Spinal cord (tissue), 9 donors: ENCODE measurements at regions not wholly inside any gene's neighbourhood (a gene's known extent, or its start where the extent isn't known, plus 50 kb on each side); places are given as distances from the start of the nearest gene placed in this dataset.
"Not testable (repeated sequence)": the region's sequence is repeated elsewhere in the genome, so short reads cannot be mapped to it uniquely, and the experiment has no call there.

ENCODE experiments used
- DNase-seq, 6 donors: peaks; one replicate each; pipeline versions ENCODE4 v3.0.0 to v3.0.0-alpha.2; 2013 to 2015; ENCODE audit warnings: low spot score in 6 of 6, low read depth in 4 of 6
- H3K27ac ChIP-seq: one replicate; pipeline ENCODE4 v1.5.1; 2013; ENCODE audit warnings: low read depth, low read length, control low read depth
- H3K27me3 ChIP-seq: one replicate; pipeline ENCODE4 v1.6.1; 2013; ENCODE audit warnings: low read length; ENCODE audit not compliant: control insufficient read depth, insufficient read depth
- H3K36me3 ChIP-seq: one replicate; pipeline ENCODE4 v1.6.1; 2013; ENCODE audit warnings: low read length; ENCODE audit not compliant: control insufficient read depth, insufficient read depth
- H3K4me1 ChIP-seq: one replicate; pipeline ENCODE4 v1.6.1; 2013; ENCODE audit warnings: low read length; ENCODE audit not compliant: control insufficient read depth, insufficient read depth
- H3K4me3 ChIP-seq: one replicate; pipeline ENCODE4 v1.5.1; 2013; ENCODE audit warnings: low read depth, low read length, control low read depth
- H3K9me3 ChIP-seq: one replicate; pipeline ENCODE4 v1.6.1; 2013; ENCODE audit warnings: low read length; ENCODE audit not compliant: control insufficient read depth, insufficient read depth
- WGBS: methylation state at CpG from one replicate; pipeline ENCODE4 v1.1.5; 2013; ENCODE audit warnings: missing lambda C conversion rate; ENCODE audit not compliant: insufficient coverage; 5-methylcytosine and 5-hydroxymethylcytosine counted together
- donor health status: healthy.

DNA sequence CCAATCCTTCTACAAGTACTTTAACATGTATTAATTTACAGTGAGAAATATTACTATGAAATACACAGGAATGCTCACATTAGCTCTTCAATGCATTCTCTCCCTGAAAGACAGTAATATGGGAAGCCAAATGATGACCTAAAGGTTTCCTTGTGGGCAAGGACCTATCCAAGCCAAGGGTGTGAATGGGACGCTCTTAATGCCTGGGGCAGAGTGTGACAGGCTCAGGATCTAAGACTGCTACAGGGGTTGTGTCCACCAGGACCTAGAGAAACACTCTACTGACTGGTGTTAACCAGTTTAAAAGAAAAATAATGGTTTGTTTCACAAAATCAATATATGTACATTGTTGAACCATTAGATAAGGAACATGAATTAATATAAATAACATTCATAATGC, 158.7 kb downstream of the FGF1 start:
- 100% methylated on average over 1 of the region's 1 CpG for WGBS
- H3K27me3 ChIP-seq = no peaks in the 10 kb centered on the region
- no peaks in the 10 kb centered on the region for H3K9me3 ChIP-seq
- no peak for DNase-seq
- H3K36me3 ChIP-seq = no peaks in the 10 kb centered on the region
- H3K4me3 ChIP-seq = no peak overlapping the region
- H3K27ac ChIP-seq = no peak overlapping the region
- no peaks in the 10 kb centered on the region for H3K4me1 ChIP-seq

DNA sequence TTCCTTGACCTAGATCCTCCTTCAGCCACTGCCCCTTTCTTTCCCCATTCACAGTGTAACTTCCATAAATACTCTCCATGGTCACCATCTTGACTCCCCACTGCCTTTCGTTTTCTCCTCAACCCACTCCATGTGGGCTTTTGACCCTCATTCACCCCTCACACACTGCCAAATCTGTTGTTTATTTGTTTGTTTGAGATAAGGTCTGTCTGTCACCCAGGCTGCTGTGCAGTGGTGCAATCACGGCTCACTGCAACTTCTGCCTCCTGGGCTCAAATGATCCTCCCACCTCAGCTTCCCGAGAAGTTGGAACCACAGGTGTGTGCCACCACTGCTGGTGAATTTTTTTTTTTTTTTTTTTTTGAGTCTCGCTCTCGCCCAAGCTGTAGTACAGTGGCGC, 162.9 kb downstream of the FGF1 start:
- Histone ChIP-seq H3K9me3 (no peaks in the 10 kb centered on the region), H3K4me1 (no peaks in the 10 kb centered on the region), H3K36me3 (no peaks in the 10 kb centered on the region), H3K4me3 (no peak overlapping the region), H3K27me3 (no peaks in the 10 kb centered on the region), H3K27ac (no peak overlapping the region)
- no peak for DNase-seq
- WGBS = 90% methylated on average over 2 of the region's 6 CpGs

DNA sequence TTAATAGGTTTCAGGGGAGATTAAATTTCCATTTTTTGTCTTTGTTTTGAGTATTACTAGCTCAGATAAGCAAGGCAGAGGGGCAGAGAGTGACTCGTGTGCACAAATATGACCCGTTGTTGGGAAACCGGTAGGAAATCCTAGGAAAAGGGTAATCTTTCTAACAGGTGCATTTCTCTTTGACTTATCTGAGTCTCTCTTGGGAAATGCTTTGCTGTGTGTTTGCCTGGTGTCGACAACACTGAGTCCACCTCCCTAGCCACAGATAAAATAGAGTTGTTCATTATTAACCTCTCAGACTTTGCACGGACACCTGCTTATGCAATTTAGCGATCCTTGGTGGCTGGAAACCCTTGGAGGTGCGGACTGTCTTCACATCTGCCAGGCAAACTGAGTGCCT, 164.2 kb downstream of the FGF1 start:
- H3K9me3 ChIP-seq = no peaks in the 10 kb centered on the region
- 53% methylated on average over 2 of the region's 7 CpGs for WGBS
- no peak overlapping the region for H3K27ac ChIP-seq
- DNase-seq = no peak
- no peaks in the 10 kb centered on the region for H3K4me1 ChIP-seq
- no peaks in the 10 kb centered on the region for H3K36me3 ChIP-seq
- H3K4me3 ChIP-seq = no peak overlapping the region
- no peaks in the 10 kb centered on the region for H3K27me3 ChIP-seq

DNA sequence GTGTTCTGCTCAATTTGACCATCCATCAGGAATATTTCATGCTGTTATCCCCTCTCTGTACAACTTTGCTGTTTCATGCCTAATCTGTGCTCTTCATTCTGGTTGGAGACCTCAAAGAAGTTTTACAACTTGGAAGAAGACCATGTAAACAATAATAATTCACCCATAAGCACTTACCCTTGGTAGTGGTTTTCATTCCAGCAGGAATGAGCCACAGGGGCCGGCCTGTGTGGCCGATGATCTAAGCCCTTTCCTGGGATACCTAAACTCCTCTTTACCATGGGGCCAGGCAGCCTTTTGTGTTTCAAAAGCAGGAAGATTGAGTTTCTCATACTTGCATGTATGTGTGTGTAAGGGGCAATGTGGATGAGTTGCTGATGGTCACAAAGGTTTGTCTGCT, 165.0 kb downstream of the FGF1 start:
- Histone ChIP-seq H3K36me3 (no peaks in the 10 kb centered on the region), H3K27me3 (no peaks in the 10 kb centered on the region), H3K4me1 (no peaks in the 10 kb centered on the region), H3K27ac (no peak overlapping the region), H3K9me3 (peaks cover 3% of the 10 kb centered on the region), H3K4me3 (no peak overlapping the region)
- DNase-seq = no peak
- no CpG with 5 or more reads among the region's 2 CpGs for WGBS

DNA sequence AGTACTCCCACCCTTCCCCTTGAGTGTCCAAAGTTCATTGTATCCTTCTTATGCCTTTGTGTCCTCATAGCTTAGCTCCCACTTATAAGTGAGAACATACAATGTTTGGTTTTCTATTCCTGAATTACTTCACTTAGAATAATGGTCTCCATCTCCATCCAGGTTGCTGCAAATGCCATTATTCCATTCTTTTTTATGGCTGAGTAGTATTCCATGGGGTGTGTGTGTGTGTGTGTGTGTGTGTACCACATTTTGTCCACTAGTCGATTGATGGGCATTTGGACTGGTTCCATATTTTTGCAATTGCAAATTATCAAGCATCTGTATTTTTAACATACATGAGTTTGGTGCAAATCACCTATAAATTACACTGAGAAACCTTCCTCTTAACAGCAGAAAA, 166.0 kb downstream of the FGF1 start:
- DNase-seq, H3K27me3 ChIP-seq, H3K27ac ChIP-seq, H3K9me3 ChIP-seq, H3K4me3 ChIP-seq, H3K36me3 ChIP-seq, H3K4me1 ChIP-seq: not testable (repeated sequence)
- no CpG with 5 or more reads among the region's 1 CpG for WGBS

DNA sequence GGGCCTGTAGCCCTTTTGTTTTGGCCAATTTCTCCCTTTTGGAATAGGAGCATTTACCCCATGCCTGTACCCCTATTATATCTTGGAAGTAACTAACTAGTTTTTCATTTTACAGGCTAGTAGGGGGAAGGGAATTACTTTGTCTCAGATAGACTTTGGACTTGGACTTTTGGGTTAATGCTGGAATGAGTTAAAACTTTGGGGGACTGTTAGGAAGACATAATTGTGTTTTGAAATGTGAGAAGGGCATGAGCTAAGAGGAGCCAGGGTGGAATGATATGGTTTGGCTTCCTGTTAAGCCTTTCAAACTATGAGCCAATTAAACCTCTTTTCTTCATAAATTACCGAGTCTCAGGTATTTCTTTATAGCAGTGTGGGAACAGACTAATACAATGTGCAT, 168.1 kb downstream of the FGF1 start:
- Histone ChIP-seq H3K27ac (no peak overlapping the region), H3K4me3 (no peak overlapping the region), H3K27me3 (no peaks in the 10 kb centered on the region), H3K9me3 (peaks cover 3% of the 10 kb centered on the region), H3K4me1 (peaks cover under 1% of the 10 kb centered on the region), H3K36me3 (no peaks in the 10 kb centered on the region)
- WGBS = no CpG with 5 or more reads among the region's 1 CpG
- no peak for DNase-seq

DNA sequence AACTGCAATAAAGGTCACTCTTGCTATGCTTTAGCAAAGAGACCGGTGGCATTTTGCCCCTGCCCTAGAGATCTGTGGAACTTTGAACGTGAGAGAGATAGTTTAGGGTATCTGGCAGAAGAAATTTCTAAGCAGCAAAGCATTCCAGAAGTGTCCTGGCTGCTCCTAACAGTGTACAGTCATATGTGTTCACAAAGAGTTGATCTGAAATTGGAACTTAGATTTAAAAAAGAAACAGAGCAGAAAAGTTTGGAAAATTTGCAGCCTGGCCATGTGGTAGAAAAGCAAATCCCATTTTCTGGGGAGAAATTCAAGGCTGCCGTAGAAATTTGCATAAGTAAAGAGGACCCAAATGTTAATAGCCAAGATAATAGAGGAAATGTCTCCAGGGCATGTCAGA, 169.2 kb downstream of the FGF1 start:
- Histone ChIP-seq H3K27me3 (no peaks in the 10 kb centered on the region), H3K27ac (no peak overlapping the region), H3K4me3 (no peak overlapping the region), H3K9me3 (peaks cover 3% of the 10 kb centered on the region), H3K4me1 (peaks cover 12% of the 10 kb centered on the region), H3K36me3 (no peaks in the 10 kb centered on the region)
- 91% methylated on average over 3 of the region's 3 CpGs for WGBS
- DNase-seq = no peak

DNA sequence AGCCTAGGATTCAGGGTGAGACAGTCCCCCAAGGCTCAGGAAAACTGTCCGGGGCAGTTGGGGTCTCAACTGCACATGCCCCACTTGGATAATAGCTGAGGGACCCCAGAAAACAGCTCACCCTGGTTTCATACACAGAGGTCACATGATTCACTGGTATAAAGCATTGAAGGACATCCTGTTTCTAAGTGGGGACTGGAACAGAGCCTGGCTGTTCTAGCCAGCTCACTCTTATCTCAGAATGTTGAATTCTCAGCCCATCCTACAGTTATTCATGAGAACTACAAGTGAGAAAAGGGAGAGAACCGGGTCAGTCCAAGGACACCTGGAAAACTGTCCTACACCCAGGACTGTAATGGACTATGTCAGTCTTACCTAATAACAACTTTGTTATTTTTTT, 170.9 kb downstream of the FGF1 start:
- no peak overlapping the region for H3K4me3 ChIP-seq
- no peaks in the 10 kb centered on the region for H3K27me3 ChIP-seq
- H3K27ac ChIP-seq = no peak overlapping the region
- no peaks in the 10 kb centered on the region for H3K36me3 ChIP-seq
- WGBS = 80% methylated on average over 1 of the region's 2 CpGs
- peaks cover 17% of the 10 kb centered on the region for H3K4me1 ChIP-seq
- no peak for DNase-seq
- H3K9me3 ChIP-seq = peaks cover 3% of the 10 kb centered on the region

DNA sequence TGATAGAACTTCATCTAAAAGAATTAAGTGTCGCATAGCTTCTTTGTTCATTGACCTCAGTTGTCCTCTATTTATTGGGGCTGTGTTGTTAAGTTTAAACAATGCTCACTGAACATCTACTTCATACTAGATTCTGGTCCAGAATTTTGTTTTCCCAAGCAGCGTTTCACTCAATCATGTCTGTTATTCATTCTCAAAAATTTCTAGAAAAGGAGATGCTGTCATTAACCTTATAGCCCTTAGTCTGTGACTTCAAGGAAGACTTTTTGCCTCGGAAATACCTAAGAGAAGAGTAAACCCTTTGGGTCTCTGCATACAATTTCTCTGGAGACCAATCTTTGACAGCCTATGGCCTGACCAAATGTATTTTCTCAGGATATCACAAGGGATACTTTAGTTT, 171.7 kb downstream of the FGF1 start:
- Histone ChIP-seq H3K4me3 (no peak overlapping the region), H3K4me1 (peaks cover 17% of the 10 kb centered on the region), H3K9me3 (peaks cover 3% of the 10 kb centered on the region), H3K36me3 (no peaks in the 10 kb centered on the region), H3K27me3 (no peaks in the 10 kb centered on the region), H3K27ac (no peak overlapping the region)
- no peak for DNase-seq
- no CpG with 5 or more reads among the region's 3 CpGs for WGBS

DNA sequence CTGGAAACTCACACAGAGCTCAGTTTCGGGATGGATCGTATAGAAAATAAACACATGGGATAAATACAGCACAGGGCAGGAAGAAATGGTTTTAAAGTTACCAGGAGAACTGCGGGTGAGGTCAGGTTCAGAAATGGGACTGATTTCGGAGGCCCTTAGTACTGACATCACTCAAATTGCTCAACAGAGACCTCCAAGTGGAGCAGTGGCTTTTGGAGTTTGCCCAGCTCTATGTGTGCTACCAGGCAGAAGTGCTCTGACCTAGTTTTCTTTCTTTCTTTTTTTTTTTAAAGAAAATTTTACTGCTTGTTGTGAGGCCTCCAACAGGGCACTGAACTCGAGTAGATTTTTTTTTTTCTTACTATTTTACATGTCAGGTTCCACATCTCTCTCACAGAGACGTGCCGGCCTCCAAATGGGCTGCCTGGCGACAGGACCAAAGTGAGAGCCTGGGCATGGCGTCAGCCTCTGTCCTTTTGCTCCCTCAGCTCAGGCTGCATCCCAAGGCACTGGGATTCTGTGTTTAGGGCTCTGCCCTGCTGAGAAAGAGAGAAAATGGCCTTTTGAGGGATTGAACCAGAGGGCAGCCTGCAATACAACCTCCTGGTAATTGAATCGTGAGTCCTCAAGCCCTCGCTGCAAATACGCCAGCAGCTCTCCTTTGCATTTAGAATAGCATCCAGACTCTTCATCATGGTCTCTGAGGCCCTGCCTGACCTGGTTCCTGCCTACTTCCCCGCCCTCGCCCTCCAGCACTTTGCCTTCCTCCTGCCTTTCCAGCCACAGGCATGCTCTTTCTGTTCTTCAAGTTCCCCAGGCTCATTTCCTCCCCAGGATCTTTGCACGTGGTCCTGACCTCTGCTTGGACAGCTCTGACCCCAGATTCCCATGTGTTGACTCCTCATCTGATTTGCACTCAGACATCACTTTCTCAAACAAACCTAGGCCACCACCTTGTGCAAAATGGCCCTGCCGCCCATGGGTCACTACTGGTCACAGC, 173.5 kb downstream of the FGF1 start:
- Histone ChIP-seq H3K4me3 (no peak overlapping the region), H3K9me3 (peaks cover 3% of the 10 kb centered on the region), H3K36me3 (no peaks in the 10 kb centered on the region), H3K27me3 (no peaks in the 10 kb centered on the region), H3K27ac (peak overlapping the region; percentile 55), H3K4me1 (peaks cover 17% of the 10 kb centered on the region)
- WGBS = 53% methylated on average over 10 of the region's 16 CpGs
- peak in 1 of 6 donors; percentile 52 for DNase-seq
